ENCODE measurements at regions not wholly inside any gene's neighbourhood (a gene's known extent, or its start where the extent isn't known, plus 50 kb on each side); places are given as distances from the start of the nearest gene placed in this dataset.

GRCh38 chr1:112319371-112320040, 76.5 kb upstream of the CTTNBP2NL start:
- no peak for DNase-seq

GRCh38 chr1:112320058-112320457, 76.0 kb upstream of the CTTNBP2NL start:
- DNase-seq: no peak

GRCh38 chr1:112322018-112322417, 74.0 kb upstream of the CTTNBP2NL start:
- DNase-seq: no peak

GRCh38 chr1:112322983-112323678, 72.9 kb upstream of the CTTNBP2NL start:
- no peak for DNase-seq

GRCh38 chr1:112325504-112325903, 70.5 kb upstream of the CTTNBP2NL start:
- DNase-seq: no peak

GRCh38 chr1:112328600-112328999, 67.4 kb upstream of the CTTNBP2NL start:
- no peak for DNase-seq

GRCh38 chr1:112332176-112333150, 63.6 kb upstream of the CTTNBP2NL start:
- DNase-seq: no peak

GRCh38 chr1:112335351-112335750, 60.7 kb upstream of the CTTNBP2NL start:
- no peak for DNase-seq

- peak; percentile 44 for DNase-seq
These were observed 58.9 kb upstream of the CTTNBP2NL start for GRCh38 chr1:112337028-112337531.

GRCh38 chr1:112341986-112342385, 54.0 kb upstream of the CTTNBP2NL start:
- no peak for DNase-seq

- DNase-seq: no peak
These were observed 53.5 kb upstream of the CTTNBP2NL start for GRCh38 chr1:112342558-112342957.

- no peak for DNase-seq
These were observed 51.1 kb upstream of the CTTNBP2NL start for GRCh38 chr1:112344754-112345423.

Data from fibroblast of skin of scalp (primary cell).